Heart right ventricle (tissue), 16 donors: ENCODE measurements at regions not wholly inside any gene's neighbourhood (a gene's known extent, or its start where the extent isn't known, plus 50 kb on each side); places are given as distances from the start of the nearest gene placed in this dataset.

Source experiments
- ATAC-seq, 8 donors: fragments of 200-7000 bp; cut with Tn5 transposase; one replicate each; pipeline ENCODE4 v1.9.1; 2020; ENCODE audit warnings: mild to moderate bottlenecking in 8 of 8, moderate library complexity in 8 of 8, moderate number of reproducible peaks in 1 of 8
- DNase-seq, 2 donors: peaks; one replicate each; pipeline ENCODE4 v3.0.0-alpha.2; 2020
- H3K27ac ChIP-seq, 10 donors: fragments of 200-600 bp; sonication (generic) in 2 of 10; one replicate each; pipeline versions ENCODE4 v1.5.0 to v1.8.0; 2020 to 2022; ENCODE audit warnings: mild to moderate bottlenecking in 3 of 10
- H3K27me3 ChIP-seq, 7 donors: fragments of 200-600 bp; one replicate each; pipeline ENCODE4 v1.8.0; 2021 to 2022; ENCODE audit warnings: mild to moderate bottlenecking in 2 of 7
- H3K36me3 ChIP-seq, 9 donors: fragments of 200-600 bp; sonication (generic) in 1 of 9; one replicate each; pipeline versions ENCODE4 v1.5.0 to v1.8.0; 2020 to 2022; ENCODE audit warnings: mild to moderate bottlenecking in 2 of 9
- H3K4me1 ChIP-seq, 9 donors: fragments of 200-600 bp; sonication (generic) in 1 of 9; one replicate each; pipeline versions ENCODE4 v1.5.0 to v1.8.0; 2020 to 2022; ENCODE audit warnings: mild to moderate bottlenecking in 4 of 9
- H3K4me3 ChIP-seq, 10 donors: fragments of 200-600 bp; sonication (generic) in 2 of 10; one replicate each; pipeline versions ENCODE4 v1.5.0 to v1.8.0; 2020 to 2022; ENCODE audit warnings: mild to moderate bottlenecking in 7 of 10, moderate library complexity in 2 of 10
- H3K9me3 ChIP-seq, 11 donors: fragments of 200-600 bp in 10 of 11; sonication (generic) in 2 of 11; one replicate each; pipeline versions ENCODE4 v1.5.0 to v1.8.0; 2013 to 2022; ENCODE audit warnings: mild to moderate bottlenecking in 2 of 11, control low read depth in 1 of 11, moderate library complexity in 1 of 11
- WGBS, 2 donors: extraction: QIAGEN DNeasy Blood & Tissue Kit; methylation state at CpG; one replicate each; pipeline ENCODE4 v1.1.7; 2013; ENCODE audit warnings: inconsistent platforms in 1 of 2; 5-methylcytosine and 5-hydroxymethylcytosine counted together
- intact Hi-C, 10 donors: fragments of 100-400 bp; cut with DNase I; formaldehyde crosslinking; loops; one replicate each; pipeline versions ENCODE4 v1.11.1 to v1.14.2; 2022
- TF ChIP-seq, protein P1 (sequence below), 9 donors: fragments of 200-600 bp; sonication (generic) in 2 of 9; IDR thresholded peaks; one replicate each; pipeline versions ENCODE4 v1.5.0 to v1.8.0; 2021 to 2022; ENCODE audit warnings: antibody characterized with exemption in 9 of 9, mild to moderate bottlenecking in 5 of 9, moderate library complexity in 1 of 9
- donor health status: Arrhythmogenic right ventricular cardiomyopathy.
- donor health status: ischemic (EF 13 %, LVEDD 7.1; RV severe dilation, severe dysfunction).
- donor health status: healthy with polysubstance abuse.
- donor health status: DM: no; HTN: yes; CAD: no.
- donor health status: DM: no; HTN: no; CAD: no.
- donor health status: ischemic (EF 25% LVEDD 6.9; RV normal size, moderate dysfunction).
- donor health status: ischemic (EF 25% LVEDD 5.7; RV mildly dilated, moderate dysfunction).
- donor health status: healthy.
- donor health status: DM: yes; HTN: yes; CAD: no.
- donor health status: Ischemic cardiomyopathy.
- donor health status: ischemic (EF 35%, LVEDD 5.7; RV mildly dilated, moderate dysfunction).
- donor health status: nonischemic (EF 11% LVEDD 7.7; RV severe dilation, severe dysfunction).
- donor health status: DM: yes; HTN: yes; CAD: no.
- donor health status: PGD.
- donor health status: ischemic (EF 29% LVEDD 5.4; RV normal size, mild dysfunction).
- donor health status: nonischemic (EF 23%, LVEDD 6.1; RV moderate dilation, normal function).

DNA sequence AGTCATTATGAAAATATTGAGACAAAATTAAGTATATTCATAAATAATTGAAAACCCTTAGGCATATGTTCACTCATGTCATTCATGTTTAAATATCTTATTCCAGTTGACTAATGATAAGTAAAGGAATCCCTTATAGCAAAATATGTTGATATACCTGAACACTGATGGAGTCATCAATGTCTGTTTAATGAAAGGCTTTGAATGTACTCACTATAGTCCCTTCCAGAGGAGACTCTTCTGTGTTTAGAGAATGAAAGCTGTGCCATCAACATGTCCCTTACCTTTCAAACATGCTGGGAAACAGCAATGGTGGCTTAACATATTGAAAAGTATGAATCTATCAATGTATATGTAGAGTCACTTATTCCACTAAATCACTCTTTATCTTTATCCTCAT lies 242.9 kb downstream of the KCNJ3 start:
- Histone ChIP-seq H3K4me1 (no peaks in the 10 kb centered on the region), H3K9me3 (no peaks in the 10 kb centered on the region), H3K27ac (no peak overlapping the region), H3K4me3 (no peak overlapping the region), H3K36me3 (no peaks in the 10 kb centered on the region), H3K27me3 (no peaks in the 10 kb centered on the region)
- intact Hi-C loops = no loop called here
- DNase-seq = no peak
- TF ChIP-seq, protein P1, sequence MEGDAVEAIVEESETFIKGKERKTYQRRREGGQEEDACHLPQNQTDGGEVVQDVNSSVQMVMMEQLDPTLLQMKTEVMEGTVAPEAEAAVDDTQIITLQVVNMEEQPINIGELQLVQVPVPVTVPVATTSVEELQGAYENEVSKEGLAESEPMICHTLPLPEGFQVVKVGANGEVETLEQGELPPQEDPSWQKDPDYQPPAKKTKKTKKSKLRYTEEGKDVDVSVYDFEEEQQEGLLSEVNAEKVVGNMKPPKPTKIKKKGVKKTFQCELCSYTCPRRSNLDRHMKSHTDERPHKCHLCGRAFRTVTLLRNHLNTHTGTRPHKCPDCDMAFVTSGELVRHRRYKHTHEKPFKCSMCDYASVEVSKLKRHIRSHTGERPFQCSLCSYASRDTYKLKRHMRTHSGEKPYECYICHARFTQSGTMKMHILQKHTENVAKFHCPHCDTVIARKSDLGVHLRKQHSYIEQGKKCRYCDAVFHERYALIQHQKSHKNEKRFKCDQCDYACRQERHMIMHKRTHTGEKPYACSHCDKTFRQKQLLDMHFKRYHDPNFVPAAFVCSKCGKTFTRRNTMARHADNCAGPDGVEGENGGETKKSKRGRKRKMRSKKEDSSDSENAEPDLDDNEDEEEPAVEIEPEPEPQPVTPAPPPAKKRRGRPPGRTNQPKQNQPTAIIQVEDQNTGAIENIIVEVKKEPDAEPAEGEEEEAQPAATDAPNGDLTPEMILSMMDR (IDR thresholded peaks at IDR 0.05) = no peak
- ATAC-seq = no peak

DNA sequence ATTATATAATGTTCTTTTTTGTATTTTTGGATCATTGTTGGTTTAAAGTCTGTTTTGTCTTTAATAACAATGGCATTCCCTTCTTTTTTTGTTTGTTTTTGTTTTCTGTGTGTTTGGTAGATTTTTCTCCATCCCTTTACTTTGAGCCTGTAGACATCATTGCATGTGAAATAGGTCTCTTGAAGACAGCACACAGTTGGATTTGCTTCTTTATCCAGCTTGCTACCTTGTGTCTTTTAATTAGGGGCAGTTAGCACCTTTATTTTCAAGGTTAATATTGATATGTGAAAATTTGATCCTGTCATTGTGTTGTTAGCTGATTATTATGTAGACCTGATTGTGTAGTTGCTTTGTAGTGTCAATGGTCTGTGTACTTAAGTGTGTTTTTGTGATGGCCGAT lies 235.7 kb downstream of the KCNJ3 start:
- WGBS, 2 donors = 83 to 88% methylated on average over 1 of the region's 1 CpG
- Histone ChIP-seq H3K27ac (no peak overlapping the region), H3K36me3 (no peaks in the 10 kb centered on the region), H3K27me3 (no peaks in the 10 kb centered on the region), H3K4me1 (no peaks in the 10 kb centered on the region), H3K9me3 (peaks cover 0 to 27% (median 9%) of the 10 kb centered on the region in 11 donors), H3K4me3 (no peak overlapping the region)
- TF ChIP-seq, protein P1 (IDR thresholded peaks at IDR 0.05) = no peak
- ATAC-seq (no peak), DNase-seq (no peak)
- intact Hi-C loops = no loop called here

DNA sequence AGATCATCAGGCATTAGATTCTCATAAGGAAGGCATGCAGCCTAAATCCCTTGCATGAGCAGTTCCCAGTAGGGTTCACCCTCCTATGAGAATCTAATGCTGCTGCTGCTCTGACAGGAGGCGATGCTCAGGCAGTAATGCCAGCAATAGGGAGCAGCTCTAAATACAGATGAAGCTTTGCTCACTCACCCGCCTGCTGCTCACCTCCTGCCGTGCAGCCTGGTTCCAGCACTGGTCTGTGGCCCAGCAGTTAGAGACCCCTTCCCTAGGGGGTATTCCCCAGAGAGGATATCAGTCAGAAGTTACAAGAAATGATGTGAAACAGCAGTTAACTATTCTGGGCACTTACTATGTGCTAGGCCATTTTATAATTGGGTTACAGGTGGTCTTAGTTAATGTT lies 226.0 kb downstream of the KCNJ3 start:
- no peaks in the 10 kb centered on the region for H3K4me1 ChIP-seq
- H3K9me3 ChIP-seq = no peaks in the 10 kb centered on the region
- H3K27ac ChIP-seq = no peak overlapping the region
- no peak for ATAC-seq
- TF ChIP-seq, protein P1 (IDR thresholded peaks at IDR 0.05) = no peak
- WGBS, 2 donors = 86 to 95% methylated on average over 3 of the region's 3 CpGs
- DNase-seq = no peak
- no peak overlapping the region for H3K4me3 ChIP-seq
- H3K36me3 ChIP-seq = no peaks in the 10 kb centered on the region
- intact Hi-C loops = no loop called here
- no peaks in the 10 kb centered on the region for H3K27me3 ChIP-seq

DNA sequence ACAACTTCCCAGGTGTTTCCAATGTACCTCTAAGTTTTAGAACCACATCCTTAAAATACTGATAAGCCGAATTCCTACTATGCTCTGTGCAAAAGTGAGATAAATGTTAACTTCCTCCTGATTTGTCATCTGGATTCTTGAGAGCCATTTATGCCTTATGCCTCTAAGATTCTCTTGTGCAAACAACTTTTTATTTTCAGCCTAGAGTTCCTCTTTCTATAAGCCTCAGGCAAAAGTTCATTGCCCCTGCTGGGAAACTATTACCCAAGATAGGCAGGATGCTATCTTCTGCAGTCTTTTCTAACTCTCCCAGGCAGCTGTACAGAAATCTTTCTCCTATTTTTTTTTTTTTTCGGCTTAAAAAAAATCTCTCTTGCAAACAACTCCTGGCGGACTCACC lies 216.1 kb downstream of the KCNJ3 start:
- Histone ChIP-seq H3K9me3 (no peaks in the 10 kb centered on the region), H3K36me3 (no peaks in the 10 kb centered on the region), H3K27ac (no peak overlapping the region), H3K27me3 (no peaks in the 10 kb centered on the region), H3K4me1 (no peaks in the 10 kb centered on the region), H3K4me3 (no peak overlapping the region)
- intact Hi-C loops = no loop called here
- DNase-seq (no peak), ATAC-seq (no peak)
- 50 to 56% methylated on average over 3 of the region's 3 CpGs for WGBS, 2 donors
- TF ChIP-seq, protein P1 (IDR thresholded peaks at IDR 0.05) = no peak

DNA sequence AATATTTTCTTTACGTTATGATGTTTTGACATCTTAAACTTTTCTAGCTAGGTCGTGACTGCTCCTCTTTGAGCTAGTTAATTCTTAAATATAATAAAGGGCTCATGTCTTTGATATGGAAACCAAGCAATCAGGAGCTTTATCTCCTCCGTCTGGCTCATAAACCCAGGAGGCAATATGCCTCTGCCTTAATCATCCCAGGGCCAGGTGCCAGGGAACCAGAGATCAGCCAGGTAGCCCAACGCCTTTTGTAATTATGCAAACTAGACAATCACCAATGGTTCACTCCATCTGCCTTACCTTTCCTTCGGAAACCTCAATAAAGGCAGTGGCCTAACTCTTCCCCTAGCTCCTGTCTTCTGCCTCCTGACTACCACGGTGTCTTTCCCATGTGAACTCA lies 213.7 kb downstream of the KCNJ3 start:
- DNase-seq = no peak
- no peaks in the 10 kb centered on the region for H3K27me3 ChIP-seq
- TF ChIP-seq, protein P1 (IDR thresholded peaks at IDR 0.05) = no peak
- H3K27ac ChIP-seq = no peak overlapping the region
- no peaks in the 10 kb centered on the region for H3K36me3 ChIP-seq
- peaks cover 0 to 5% (median 0%) of the 10 kb centered on the region in 11 donors for H3K9me3 ChIP-seq
- no peaks in the 10 kb centered on the region for H3K4me1 ChIP-seq
- intact Hi-C loops = no loop called here
- ATAC-seq = no peak
- 85 to 86% methylated on average over 6 of the region's 6 CpGs for WGBS, 2 donors
- no peak overlapping the region for H3K4me3 ChIP-seq
